SK-N-SH treated with all-trans-retinoic acid at 6 μM for 48 hours (cell line): ENCODE measurements at regions not wholly inside any gene's neighbourhood (a gene's known extent, or its start where the extent isn't known, plus 50 kb on each side); places are given as distances from the start of the nearest gene placed in this dataset.

ENCODE experiments used
- ATAC-seq: fragments of 200-7000 bp; cut with Tn5 transposase; 3 replicates; pipeline ENCODE4 v1.9.1; 2020; ENCODE audit warnings: mild to moderate bottlenecking, moderate library complexity
- ARNTL ChIP-seq: fragments of 450-650 bp; formaldehyde crosslinking; IDR thresholded peaks from 2 replicates; pipeline ENCODE4 v1.5.0; 2020; ENCODE audit warnings: low read depth, mild to moderate bottlenecking, moderate library complexity, borderline replicate concordance
- BACH2 ChIP-seq: fragments of 250-450 bp; sonication (Bioruptor Pico); IDR thresholded peaks from 2 replicates; pipeline ENCODE4 v1.9.0; 2021; ENCODE audit warnings: mild to moderate bottlenecking, borderline replicate concordance
- CREB5 ChIP-seq: fragments of 250-450 bp; sonication (Bioruptor Pico); IDR thresholded peaks from 2 replicates; pipeline ENCODE4 v1.5.1; 2020; ENCODE audit warnings: low read depth, mild to moderate bottlenecking, moderate library complexity
- CSDC2 ChIP-seq: fragments of 250-450 bp; sonication (Bioruptor Pico); IDR thresholded peaks from 2 replicates; pipeline ENCODE4 v1.5.0; 2020; ENCODE audit warnings: mild to moderate bottlenecking, moderate library complexity
- CSRNP3 ChIP-seq: fragments of 250-450 bp; sonication (Bioruptor Pico); IDR thresholded peaks from 2 replicates; pipeline ENCODE4 v1.5.1; 2021; ENCODE audit warnings: mild to moderate bottlenecking, moderate library complexity
- ESRRG ChIP-seq: fragments of 250-450 bp; sonication (Bioruptor Pico); IDR thresholded peaks from 2 replicates; pipeline ENCODE4 v1.6.1; 2021; ENCODE audit warnings: mild to moderate bottlenecking
- GLIS3 ChIP-seq: fragments of 250-450 bp; sonication (Bioruptor Pico); IDR thresholded peaks from 2 replicates; pipeline ENCODE4 v1.5.0; 2020; ENCODE audit warnings: mild to moderate bottlenecking, moderate library complexity
- ISL1 ChIP-seq: fragments of 250-450 bp; sonication (Bioruptor Pico); IDR thresholded peaks from 2 replicates; pipeline ENCODE4 v2.1.2; 2022; ENCODE audit warnings: mild to moderate bottlenecking, moderate library complexity
- OSR1 ChIP-seq: fragments of 250-450 bp; sonication (Bioruptor Pico); IDR thresholded peaks from 2 replicates; pipeline ENCODE4 v1.8.0; 2022; ENCODE audit warnings: moderate library complexity, mild to moderate bottlenecking, inconsistent platforms
- POU6F1 ChIP-seq: fragments of 250-450 bp; sonication (Bioruptor Pico); IDR thresholded peaks from 2 replicates; pipeline ENCODE4 v1.8.0; 2021; ENCODE audit warnings: low read depth, mild to moderate bottlenecking, moderate library complexity, borderline replicate concordance
- PPARA ChIP-seq: fragments of 250-450 bp; sonication (Bioruptor Pico); IDR thresholded peaks from 2 replicates; pipeline ENCODE4 v1.5.0; 2020; ENCODE audit warnings: mild to moderate bottlenecking, borderline replicate concordance
- RARB ChIP-seq: fragments of 250-450 bp; sonication (Bioruptor Pico); IDR thresholded peaks from 2 replicates; pipeline ENCODE4 v1.8.0; 2021; ENCODE audit warnings: mild to moderate bottlenecking, moderate library complexity
- SNAI2 ChIP-seq: fragments of 250-450 bp; sonication (Bioruptor Pico); IDR thresholded peaks from 2 replicates; pipeline ENCODE4 v1.5.0; 2020; ENCODE audit warnings: mild to moderate bottlenecking, moderate library complexity
- TCF4 ChIP-seq: fragments of 250-450 bp; sonication (Bioruptor Pico); IDR thresholded peaks from 2 replicates; pipeline ENCODE4 v1.8.0; 2021; ENCODE audit warnings: mild to moderate bottlenecking, moderate library complexity, borderline replicate concordance
- TOX ChIP-seq: fragments of 250-450 bp; sonication (Bioruptor Pico); IDR thresholded peaks from 2 replicates; pipeline ENCODE4 v1.8.0; 2021; ENCODE audit warnings: mild to moderate bottlenecking, moderate library complexity, borderline replicate concordance
- ZC3H10 ChIP-seq: fragments of 250-450 bp; sonication (Bioruptor Pico); IDR thresholded peaks from 2 replicates; pipeline ENCODE4 v1.5.1; 2021; ENCODE audit warnings: mild to moderate bottlenecking, moderate library complexity
- ZFP3 ChIP-seq: fragments of 250-450 bp; sonication (Bioruptor Pico); IDR thresholded peaks from 2 replicates; pipeline ENCODE4 v1.5.0; 2020; ENCODE audit warnings: mild to moderate bottlenecking, moderate library complexity
- ZFP30 ChIP-seq: fragments of 450-650 bp; formaldehyde crosslinking; IDR thresholded peaks from 2 replicates; pipeline ENCODE4 v1.5.0; 2022; ENCODE audit warnings: mild to moderate bottlenecking, moderate library complexity
- ZNF565 ChIP-seq: fragments of 450-650 bp; formaldehyde crosslinking; conservative IDR thresholded peaks from 2 replicates; pipeline ENCODE4 v1.5.0; 2020; ENCODE audit warnings: low read depth, mild to moderate bottlenecking, moderate library complexity
- ZNF70 ChIP-seq: fragments of 450-650 bp; formaldehyde crosslinking; IDR thresholded peaks from 2 replicates; pipeline ENCODE4 v1.5.0; 2020; ENCODE audit warnings: mild to moderate bottlenecking, moderate library complexity
- ZNF8 ChIP-seq: fragments of 450-650 bp; formaldehyde crosslinking; IDR thresholded peaks from 2 replicates; pipeline ENCODE4 v1.5.0; 2020; ENCODE audit warnings: mild to moderate bottlenecking, moderate library complexity
- TF ChIP-seq, protein P1 (sequence below): fragments of 250-450 bp; sonication (Bioruptor Pico); IDR thresholded peaks from 2 replicates; pipeline ENCODE4 v1.8.0; 2020; ENCODE audit warnings: mild to moderate bottlenecking, moderate library complexity, borderline replicate concordance

GRCh38 chr4:164193676-164194075 is 560.3 kb upstream of the SMIM31 start (continued):
- TF ChIP-seq ESRRG (CRISPR knock-in tag), result no peak

GRCh38 chr4:164197556-164197955 is 556.4 kb upstream of the SMIM31 start:
- ATAC-seq, result no peak
- TF ChIP-seq CSDC2 (CRISPR knock-in tag), result no peak
- no peak for TF ChIP-seq CSRNP3
- no peak for TF ChIP-seq ZNF8
- TF ChIP-seq ZC3H10 (CRISPR knock-in tag), result no peak
- TF ChIP-seq ZFP3 (CRISPR knock-in tag), result no peak
- no peak for TF ChIP-seq CREB5 (CRISPR knock-in tag)
- TF ChIP-seq PPARA (CRISPR knock-in tag), result no peak
- TF ChIP-seq, protein P1, sequence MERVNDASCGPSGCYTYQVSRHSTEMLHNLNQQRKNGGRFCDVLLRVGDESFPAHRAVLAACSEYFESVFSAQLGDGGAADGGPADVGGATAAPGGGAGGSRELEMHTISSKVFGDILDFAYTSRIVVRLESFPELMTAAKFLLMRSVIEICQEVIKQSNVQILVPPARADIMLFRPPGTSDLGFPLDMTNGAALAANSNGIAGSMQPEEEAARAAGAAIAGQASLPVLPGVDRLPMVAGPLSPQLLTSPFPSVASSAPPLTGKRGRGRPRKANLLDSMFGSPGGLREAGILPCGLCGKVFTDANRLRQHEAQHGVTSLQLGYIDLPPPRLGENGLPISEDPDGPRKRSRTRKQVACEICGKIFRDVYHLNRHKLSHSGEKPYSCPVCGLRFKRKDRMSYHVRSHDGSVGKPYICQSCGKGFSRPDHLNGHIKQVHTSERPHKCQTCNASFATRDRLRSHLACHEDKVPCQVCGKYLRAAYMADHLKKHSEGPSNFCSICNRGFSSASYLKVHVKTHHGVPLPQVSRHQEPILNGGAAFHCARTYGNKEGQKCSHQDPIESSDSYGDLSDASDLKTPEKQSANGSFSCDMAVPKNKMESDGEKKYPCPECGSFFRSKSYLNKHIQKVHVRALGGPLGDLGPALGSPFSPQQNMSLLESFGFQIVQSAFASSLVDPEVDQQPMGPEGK (CRISPR knock-in tag), result no peak
- no peak for TF ChIP-seq ESRRG (CRISPR knock-in tag)
- TF ChIP-seq ZNF70 (CRISPR knock-in tag), result no peak
- TF ChIP-seq TCF4 (CRISPR knock-in tag), result no peak
- TF ChIP-seq ZNF565 (CRISPR knock-in tag), result no peak
- no peak for TF ChIP-seq BACH2 (CRISPR knock-in tag)
- TF ChIP-seq ISL1 (CRISPR knock-in tag), result no peak
- no peak for TF ChIP-seq POU6F1 (CRISPR knock-in tag)
- no peak for TF ChIP-seq TOX (CRISPR knock-in tag)

DNA sequence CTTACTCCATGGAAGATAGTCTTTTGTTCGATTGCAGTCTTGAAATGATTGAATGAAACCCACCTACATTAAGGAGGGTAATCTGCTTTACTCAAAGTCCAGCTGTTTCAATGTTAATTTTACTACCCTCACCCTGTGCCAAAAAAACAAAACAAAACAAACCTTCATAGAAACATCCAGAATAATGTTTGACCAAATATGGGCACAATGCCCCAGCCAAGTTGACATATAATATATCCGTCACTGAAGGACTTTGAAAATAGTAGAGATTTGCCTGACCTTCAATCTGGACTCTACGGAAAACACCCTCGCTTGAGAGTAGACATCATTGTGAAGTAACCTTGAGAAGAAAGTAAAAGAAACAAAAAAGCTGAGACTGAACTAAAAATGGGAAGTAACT is 550.5 kb upstream of the SMIM31 start:
- no peak for TF ChIP-seq ZFP3 (CRISPR knock-in tag)
- no peak for TF ChIP-seq ZNF70 (CRISPR knock-in tag)
- no peak for TF ChIP-seq ISL1 (CRISPR knock-in tag)
- TF ChIP-seq PPARA (CRISPR knock-in tag), result no peak
- TF ChIP-seq, all 23 proteins: peak for 0
- no peak for ATAC-seq

DNA sequence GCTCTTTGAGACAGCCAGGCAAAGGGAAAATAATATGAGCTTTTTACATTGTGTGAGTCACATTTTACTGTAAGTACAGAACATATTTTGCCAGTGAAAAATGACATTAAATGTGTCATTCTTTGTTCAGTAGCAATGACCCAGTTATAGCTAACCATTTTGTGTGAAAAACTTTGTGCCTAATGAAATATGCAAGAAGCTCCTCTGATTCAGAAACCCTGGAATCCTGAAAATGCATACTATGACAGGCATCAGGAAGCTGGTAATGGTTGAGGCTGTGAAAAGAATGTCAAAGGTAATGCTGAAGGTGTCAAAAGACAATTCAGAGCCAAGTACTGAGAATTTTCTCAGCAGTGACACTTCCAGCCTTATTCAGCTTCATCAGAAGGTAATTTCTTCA is 549.5 kb upstream of the SMIM31 start:
- ATAC-seq, result no peak
- TF ChIP-seq RARB (CRISPR knock-in tag), result no peak
- no peak for TF ChIP-seq PPARA (CRISPR knock-in tag)
- TF ChIP-seq TCF4 (CRISPR knock-in tag), result no peak
- TF ChIP-seq ARNTL (CRISPR knock-in tag), result no peak
- no peak for TF ChIP-seq GLIS3 (CRISPR knock-in tag)
- TF ChIP-seq CSRNP3, result no peak
- no peak for TF ChIP-seq POU6F1 (CRISPR knock-in tag)
- no peak for TF ChIP-seq CREB5 (CRISPR knock-in tag)
- no peak for TF ChIP-seq ZNF8
- TF ChIP-seq ZFP30 (CRISPR knock-in tag), result no peak
- no peak for TF ChIP-seq TOX (CRISPR knock-in tag)
- no peak for TF ChIP-seq ISL1 (CRISPR knock-in tag)
- TF ChIP-seq CSDC2 (CRISPR knock-in tag), result no peak
- no peak for TF ChIP-seq ESRRG (CRISPR knock-in tag)
- no peak for TF ChIP-seq SNAI2 (CRISPR knock-in tag)
- TF ChIP-seq, protein P1 (CRISPR knock-in tag), result no peak
- TF ChIP-seq ZNF70 (CRISPR knock-in tag), result no peak
- no peak for TF ChIP-seq OSR1 (CRISPR knock-in tag)
